GM18505 (cell line): ENCODE measurements at regions not wholly inside any gene's neighbourhood (a gene's known extent, or its start where the extent isn't known, plus 50 kb on each side); places are given as distances from the start of the nearest gene placed in this dataset.
"Not testable (repeated sequence)": the region's sequence is repeated elsewhere in the genome, so short reads cannot be mapped to it uniquely, and the experiment has no call there.

Experiments used
- ATAC-seq: cut with Tn5 transposase; IDR thresholded peaks from one replicate; pipeline ENCODE4 v1.9.1; 2021; ENCODE audit not compliant: unreplicated experiment
- POLR2A ChIP-seq: IDR thresholded peaks from 4 replicates; pipeline ENCODE4 v1.6.1; 2011; ENCODE audit warnings: borderline replicate concordance; ENCODE audit not compliant: insufficient read depth, insufficient read length; ENCODE audit errors: extremely low read depth

DNA sequence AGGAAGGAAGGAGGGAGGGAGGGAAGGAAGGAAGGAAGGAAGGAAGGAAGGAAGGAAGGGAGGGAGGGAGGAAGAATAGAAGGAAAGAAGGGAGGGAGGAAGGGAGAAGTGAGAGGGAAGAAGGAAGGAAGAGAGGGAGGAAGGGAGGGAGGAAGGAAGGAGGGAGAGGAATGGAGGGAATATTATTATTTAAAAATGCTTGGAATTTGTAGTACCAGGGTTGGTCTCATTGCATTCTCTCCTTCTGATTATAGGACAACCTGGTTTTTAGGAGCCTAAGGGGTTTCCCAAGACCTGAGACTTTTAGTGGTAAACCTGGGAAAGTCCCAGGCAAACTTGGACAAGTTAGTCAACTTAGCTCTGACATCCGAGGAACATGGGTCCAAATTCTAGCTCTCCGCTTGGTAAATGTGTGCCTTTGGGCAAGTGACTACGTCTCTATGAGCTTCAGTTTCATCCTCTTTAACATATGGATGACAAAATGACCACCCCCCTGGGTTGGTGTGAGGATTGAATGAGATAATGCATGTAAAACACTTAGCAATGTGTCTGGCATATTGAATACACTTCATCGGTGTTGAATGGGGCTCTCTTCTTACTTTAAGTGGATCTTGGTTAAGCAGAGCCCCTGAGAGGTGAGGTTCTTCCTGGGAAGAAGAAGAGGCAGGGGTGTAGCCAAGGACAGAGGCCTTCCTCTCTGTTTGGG is 690.7 kb upstream of the TBX3 start:
- ATAC-seq, result no peak
- TF ChIP-seq POLR2A, result no peak

DNA sequence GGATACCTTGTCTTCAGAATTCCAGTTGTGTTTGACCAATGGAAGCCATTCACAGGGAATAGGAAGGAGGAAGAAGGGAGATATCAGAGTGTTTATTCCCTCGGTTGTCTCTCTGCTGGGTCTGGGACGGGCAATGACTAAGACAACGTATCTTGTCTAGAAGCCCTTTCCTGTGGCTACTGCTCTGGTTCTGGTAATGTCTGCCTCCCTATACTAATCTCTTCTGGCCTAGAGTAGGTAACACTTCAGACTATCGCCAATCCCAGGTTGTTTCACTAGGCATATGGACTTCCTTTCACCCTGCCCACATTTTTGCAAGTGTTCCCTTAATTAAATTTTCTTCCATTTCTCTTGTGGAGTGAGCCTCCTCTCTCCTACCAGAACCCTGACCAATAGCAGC is 687.7 kb upstream of the TBX3 start:
- no peak for ATAC-seq
- TF ChIP-seq POLR2A, result no peak

DNA sequence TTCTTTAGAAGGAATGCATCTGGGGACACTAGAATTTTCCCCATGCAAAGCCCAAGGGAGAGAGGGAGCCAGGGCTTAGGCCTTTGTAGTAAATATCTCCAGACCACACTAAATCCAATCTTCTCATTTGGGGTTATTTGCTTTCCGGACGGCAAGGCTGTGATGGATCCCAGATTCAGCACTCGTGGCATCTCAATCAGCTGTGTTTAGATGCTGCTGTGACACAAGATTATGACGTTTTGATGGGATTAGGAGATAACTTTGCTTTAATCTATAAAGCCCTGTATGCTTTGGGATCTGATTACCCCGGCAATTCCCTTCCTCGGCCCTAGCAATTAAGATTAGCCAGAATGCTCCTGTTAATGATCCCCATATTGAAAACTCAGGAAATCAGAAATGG is 686.7 kb upstream of the TBX3 start:
- TF ChIP-seq POLR2A, result no peak
- no peak for ATAC-seq

DNA sequence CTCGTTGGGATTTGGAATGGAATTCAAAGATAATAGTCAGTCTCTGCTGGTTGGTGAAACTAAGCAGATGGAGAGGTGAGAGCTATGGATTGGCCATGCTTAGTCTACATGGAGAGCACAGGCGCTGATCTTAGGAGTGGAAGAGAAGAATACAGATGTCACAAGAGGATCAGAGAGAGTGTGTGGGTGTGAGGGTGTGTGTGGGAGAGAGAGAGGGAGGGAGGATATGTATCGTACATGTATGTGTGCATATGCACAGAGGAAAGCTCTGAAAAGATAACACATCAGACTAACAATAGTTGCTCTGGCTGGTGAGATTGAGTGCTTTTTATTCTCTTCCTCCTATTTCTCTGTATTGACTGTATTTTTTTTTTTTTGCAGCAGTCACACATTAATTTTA is 686.2 kb upstream of the TBX3 start:
- no peak for ATAC-seq
- TF ChIP-seq POLR2A, result no peak

DNA sequence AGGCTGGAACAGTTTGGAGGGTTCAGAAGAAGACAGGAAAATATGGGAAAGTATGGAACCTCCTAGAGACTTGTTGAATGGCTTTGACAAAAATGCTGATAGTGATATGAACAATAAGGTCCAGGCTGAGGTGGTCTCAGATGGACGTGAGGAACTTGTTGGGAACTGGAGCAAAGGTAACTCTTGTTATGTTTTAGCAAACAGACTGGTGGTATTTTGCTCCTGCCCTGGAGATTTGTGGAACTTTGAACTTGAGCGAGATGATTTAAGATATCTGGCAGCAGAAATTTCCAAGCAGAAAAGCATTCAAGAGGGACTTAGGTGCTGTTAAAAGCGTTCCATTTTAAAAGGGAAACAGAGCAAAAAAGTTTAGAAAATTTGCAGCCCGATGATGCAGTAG is 682.3 kb upstream of the TBX3 start:
- ATAC-seq, result not testable (repeated sequence)

DNA sequence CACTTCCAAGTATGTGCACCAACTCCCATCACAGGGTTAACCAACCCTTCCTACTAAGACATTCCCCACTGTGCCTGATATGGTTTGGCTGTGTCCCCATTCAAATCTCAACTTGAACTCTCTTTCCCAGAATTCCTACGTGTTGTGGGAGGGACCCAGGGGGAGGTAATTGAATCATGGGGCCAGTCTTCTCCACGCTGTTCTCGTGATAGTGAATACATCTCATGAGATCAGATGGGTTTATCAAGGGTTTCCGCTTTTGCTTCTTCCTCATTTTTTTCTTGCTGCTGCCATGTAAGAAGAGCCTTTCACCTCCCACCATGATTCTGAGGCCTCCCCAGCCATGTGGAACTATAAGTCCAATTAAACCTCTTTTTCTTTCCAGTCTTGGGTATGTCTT is 681.8 kb upstream of the TBX3 start:
- not testable (repeated sequence) for ATAC-seq

DNA sequence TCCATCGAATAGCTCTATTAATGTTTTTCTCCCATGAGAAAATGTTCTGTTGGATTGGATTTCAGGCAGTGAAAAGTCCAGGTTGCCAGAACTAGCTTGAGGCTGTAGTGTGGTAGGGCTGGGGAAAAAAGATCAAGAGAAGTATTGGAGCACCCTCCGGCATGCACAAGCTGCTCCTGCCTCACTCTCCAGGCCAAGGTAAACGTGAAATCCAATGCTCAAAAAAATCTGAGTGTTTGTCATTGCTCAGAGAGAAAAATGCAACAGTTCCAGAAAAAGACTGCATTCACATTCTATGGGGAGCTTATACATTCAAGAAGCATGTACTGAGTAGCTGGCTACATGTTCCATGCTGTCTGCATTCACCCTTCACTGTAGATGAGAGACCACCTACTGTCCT is 680.9 kb upstream of the TBX3 start:
- no peak for ATAC-seq
- no peak for TF ChIP-seq POLR2A

DNA sequence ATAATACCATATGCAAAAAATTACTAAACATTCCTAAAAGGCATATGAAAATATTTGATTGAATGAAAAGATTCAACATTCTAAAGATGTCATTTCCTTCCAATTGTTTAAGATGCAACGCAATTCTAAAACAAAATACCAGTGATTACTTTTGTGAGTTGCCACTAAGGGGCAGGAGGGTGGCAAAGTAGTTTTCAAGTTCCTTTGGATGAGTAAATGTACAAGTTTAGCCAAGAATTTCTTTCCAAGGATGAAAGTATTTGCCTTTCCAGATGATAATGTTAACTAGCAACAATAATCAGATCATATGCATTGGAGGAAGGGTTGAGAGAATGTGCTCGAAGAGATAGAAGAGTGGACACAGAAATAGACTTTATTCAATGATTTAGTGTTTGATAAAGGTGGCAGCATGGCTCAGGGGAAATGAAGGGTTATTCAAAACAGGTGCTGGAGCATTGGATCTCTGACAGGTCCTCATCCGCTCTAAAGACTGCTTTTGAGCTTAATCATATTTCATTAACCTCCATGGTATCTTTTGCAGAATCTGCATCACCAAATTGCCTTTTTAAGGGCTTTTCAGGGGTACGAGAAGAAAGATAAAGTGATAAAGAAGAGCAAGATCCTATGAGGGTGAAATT is 678.5 kb upstream of the TBX3 start:
- no peak for ATAC-seq
- TF ChIP-seq POLR2A, result no peak

DNA sequence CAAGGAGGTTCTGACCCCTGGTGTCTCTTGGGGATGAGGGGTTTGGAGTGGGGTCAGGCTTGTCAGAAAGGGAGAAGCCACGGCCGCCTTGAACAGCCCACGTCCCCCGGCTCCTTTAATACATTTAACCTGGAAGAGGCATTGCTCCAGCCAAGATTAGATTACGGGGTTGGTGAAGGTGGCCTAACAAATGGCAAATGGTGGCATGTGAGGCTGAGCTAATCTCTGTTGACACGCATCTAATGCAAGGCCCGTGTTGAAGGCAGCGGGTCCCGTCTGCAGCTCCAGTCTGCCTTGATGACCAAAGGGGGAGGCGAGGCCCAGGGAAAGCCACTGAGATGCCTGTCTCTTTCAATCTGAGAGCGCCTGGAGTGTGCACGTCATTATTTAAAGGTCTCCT is 673.7 kb upstream of the TBX3 start:
- no peak for ATAC-seq

DNA sequence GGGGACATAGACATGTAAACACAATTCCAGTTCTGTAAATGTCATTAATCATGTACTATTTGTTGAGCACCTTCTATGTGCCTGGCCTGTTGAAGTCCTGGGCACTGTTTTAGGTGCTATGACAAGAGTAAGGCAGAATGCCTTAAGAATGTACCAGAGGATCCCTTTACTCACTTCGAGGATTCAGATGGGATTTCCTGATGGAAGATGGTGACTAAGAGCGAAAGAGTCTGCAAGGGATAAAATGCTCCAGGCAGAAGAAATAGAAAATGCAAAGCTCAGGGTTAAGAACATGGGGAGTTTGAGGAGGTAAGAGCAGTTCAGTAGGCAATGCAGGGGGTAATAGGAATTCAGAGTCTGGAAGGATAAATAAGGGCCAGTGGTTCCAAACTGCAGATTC is 671.3 kb upstream of the TBX3 start:
- no peak for TF ChIP-seq POLR2A
- no peak for ATAC-seq

More for the DNA sequence above, 673.7 kb upstream of the TBX3 start:
- no peak for TF ChIP-seq POLR2A

DNA sequence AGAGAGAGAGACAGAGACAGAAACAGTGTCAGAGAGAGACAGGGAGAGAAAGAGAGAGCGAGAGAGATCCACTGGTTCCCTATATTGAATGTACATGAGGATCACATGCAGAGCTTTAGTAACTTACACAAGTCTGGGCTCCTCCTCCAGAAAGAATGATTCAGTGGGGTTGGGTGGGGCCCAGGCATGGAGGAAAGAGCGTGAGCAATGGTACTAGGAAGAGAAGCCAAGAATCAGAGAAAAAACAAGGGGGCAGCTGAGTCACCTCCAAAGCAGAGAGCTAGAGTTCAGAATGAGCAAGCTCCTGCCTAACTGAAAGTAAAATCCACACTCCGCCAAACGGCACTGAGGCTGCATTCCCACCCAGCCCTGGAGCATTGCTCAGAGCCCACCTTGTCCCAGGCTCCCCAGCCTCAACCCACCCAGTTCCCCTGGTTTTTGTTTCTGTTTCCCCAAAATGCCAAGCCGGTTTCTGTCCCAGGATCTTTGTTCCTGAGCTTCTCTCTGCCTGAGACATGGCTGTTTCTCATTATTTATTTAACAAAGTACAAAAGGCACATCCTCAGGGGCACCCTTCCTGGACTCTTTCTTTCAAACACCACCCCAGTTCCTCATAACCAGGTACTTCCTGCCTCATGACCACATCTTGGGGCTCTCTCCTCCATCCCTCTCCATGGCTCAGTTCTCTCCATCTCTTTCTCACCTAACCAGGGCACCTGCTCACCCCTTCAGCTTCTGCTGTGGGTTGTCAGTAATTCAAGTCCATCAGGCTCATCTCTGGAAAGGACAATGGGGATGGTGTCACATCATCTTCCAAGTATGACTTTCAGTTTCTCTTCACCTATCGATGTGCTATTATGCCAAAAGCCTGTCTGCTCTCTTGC is 670.3 kb upstream of the TBX3 start:
- ATAC-seq, result no peak
- no peak for TF ChIP-seq POLR2A

DNA sequence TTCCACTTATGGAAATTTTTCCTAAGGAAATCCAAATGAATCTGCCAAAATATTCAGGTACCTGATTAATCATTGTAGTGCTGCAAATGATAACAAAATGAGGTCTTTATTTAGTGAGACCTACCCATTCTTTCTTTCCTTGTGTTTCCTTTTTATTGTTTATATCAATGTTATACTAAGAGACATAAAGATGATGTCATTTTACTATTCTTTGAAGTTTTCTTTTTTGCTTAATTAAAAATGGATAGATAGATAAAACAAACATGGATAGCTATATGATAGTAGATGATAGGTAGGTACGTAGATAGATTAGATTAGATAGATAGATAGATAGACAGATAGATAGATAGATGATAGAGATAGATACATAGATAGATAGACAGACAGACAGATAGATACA is 669.5 kb upstream of the TBX3 start:
- no peak for ATAC-seq
- no peak for TF ChIP-seq POLR2A

DNA sequence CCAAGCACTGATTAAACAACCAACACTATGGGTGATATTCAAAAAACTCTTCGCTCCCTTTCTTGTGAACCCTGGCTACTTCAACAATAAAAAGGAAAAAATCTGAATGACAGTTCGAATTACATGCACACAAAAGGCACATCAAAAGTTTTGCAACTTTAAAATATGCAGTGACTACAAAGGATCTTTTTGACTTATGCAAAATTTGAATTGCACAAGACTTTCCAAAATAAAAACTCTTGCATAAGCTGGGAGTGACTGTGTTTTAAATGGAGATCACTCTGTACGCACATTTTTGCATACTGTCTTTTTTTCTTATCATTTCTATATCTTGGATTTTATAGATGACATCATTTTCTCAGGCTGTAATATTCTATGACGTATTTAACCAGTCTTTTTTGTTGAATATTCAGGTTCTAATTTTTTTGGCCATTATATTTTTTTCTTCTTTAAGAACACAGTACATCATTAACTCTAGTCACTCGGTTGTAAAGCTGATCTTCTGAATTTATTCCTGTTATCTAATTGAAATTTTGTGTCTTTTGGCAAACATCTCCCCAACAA is 667.6 kb upstream of the TBX3 start:
- ATAC-seq, result no peak
- no peak for TF ChIP-seq POLR2A

DNA sequence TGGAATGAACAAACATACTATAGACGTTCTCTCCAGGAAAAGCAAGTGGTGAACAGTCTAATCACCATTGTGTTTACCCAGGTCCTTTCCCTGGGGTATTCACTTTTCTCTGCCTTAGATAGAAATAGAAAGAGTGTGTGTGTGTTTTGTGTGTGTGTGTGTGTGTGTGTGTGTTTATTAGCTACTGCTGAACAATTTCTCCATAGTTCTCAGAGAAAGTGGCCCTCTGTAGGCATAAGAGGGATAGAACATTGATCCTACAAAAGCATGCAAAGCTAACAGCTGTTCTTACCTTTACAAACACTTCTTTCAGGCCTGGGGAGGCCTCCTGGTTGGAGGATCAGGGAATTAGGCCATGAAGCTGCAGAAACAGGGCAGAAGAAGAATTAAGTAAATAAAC is 665.7 kb upstream of the TBX3 start:
- ATAC-seq, result no peak
- no peak for TF ChIP-seq POLR2A

DNA sequence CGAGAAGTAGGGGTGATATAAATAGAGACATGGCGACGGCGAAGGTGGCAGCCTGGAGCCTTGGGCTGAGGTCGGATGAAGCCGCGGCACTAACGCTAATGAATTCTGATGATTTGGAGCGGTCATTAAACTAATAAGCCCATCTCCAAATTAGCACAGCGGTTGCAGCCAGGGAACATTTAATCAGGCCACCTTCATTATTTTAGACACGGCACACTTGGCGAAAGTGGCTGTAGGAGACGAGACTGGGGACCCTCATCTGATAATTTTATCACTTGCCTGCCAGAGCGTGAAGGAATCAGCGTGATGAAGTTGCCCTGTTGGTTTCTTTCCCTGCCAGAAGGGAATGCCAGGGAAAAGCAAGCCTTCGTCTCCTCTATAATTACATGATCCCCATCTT is 664.3 kb upstream of the TBX3 start:
- ATAC-seq, result no peak
- no peak for TF ChIP-seq POLR2A
